Frontal cortex (tissue), 3 donors: ENCODE measurements at regions not wholly inside any gene's neighbourhood (a gene's known extent, or its start where the extent isn't known, plus 50 kb on each side); places are given as distances from the start of the nearest gene placed in this dataset.

Source experiments
- DNase-seq, 2 donors: peaks; one replicate each; pipeline ENCODE4 v3.0.0; 2012; ENCODE audit warnings: low spot score in 2 of 2
- FAIRE-seq: peaks from 2 replicates; lab custom pipeline; 2012; peaks lifted over from hg19 to GRCh38; lab: Jason Lieb, UNC
- donor health status: control.
- donor health status: control.
- donor health status: control.

GRCh38 chr4:152009983-152010709 lies 249.3 kb upstream of the GATB start:
- DNase-seq = no peak
- FAIRE-seq = no peak

- no peak for FAIRE-seq
- DNase-seq = no peak
Measured at GRCh38 chr4:152009031-152009670, 248.3 kb upstream of the GATB start.

DNA sequence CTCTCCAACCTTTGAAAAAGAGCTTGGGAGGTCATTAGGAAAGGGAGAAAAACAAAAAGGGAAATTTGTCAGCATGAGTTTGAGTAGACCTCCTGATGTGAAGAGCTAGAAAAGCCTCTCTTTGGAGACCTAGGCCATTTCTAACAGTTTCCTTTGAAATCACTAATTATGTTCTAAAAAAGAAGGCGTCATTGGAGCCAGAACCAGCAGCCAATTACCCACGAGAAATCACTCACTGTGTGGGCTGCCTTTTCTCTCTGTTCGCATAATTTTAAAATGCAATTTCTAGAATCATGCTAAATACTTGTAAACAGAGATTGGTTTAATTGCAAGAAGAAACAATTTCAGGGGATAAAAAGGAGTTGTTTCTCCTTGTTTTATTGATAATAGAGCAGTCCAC lies 246.3 kb upstream of the GATB start:
- FAIRE-seq = no peak
- DNase-seq = no peak

DNA sequence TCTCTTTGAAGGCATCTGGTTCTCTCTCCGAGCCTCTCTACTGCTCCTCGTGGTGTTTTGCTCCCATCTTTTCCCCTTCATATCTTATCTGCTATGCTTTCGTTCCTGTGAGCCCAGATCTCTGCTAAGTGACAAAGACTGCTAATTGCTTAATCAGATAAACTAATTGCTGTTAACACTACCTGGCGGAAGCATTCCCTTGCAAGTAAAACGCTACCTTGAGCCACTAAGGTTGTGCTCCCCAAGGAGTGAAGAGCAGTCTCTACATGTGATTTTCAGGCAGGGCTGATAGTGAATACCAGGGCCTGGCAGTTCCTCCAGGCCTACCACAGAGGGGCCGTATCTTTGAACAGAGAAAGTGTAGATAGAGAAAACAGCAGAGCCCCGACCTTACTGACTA lies 244.0 kb upstream of the GATB start:
- DNase-seq = no peak
- FAIRE-seq = no peak

DNA sequence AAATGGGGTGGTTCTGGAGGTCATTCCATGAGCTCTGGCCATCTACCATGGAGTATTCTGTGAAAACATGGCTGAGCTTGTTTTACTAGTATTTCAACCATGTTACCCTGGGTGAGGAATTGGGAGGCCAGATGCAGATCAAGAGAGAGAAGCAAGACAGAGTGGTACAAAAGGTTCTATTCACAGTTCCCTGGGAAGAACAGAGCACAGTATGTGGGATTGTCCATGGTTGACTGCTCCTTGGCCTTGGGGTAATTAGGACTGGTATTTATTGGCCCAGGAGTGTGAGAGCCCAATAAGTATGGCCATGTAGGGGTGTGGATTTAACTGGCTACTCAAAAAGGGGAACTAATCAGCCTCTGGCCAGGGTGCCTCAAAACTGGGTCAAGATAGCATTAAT lies 239.7 kb upstream of the GATB start:
- no peak for FAIRE-seq
- no peak for DNase-seq

- no peak for DNase-seq
- FAIRE-seq = no peak
Measured at GRCh38 chr4:151998723-151999122, 237.9 kb upstream of the GATB start.

GRCh38 chr4:151997461-151997860 lies 236.7 kb upstream of the GATB start:
- no peak for FAIRE-seq

DNA sequence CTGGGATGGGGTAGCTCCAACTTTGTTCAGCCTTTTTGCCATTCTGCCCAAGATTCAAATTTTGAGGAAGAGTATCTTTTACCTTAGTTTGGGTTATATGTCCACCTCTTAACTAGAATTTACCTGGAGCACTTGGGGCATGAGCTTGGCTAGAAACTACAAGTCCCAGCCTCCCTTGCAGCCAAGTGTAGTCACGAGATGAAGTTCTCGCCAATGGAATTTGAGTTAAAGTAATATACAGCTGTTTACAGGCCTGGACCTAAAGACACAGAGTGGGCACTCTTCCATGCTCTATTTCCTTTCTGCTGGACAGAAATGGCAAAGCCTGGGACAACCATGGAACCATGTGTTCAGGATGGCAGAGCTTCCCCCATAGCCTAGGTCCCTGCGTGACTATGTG lies 233.6 kb upstream of the GATB start:
- FAIRE-seq (no peak), DNase-seq (no peak)

More at GRCh38 chr4:151997461-151997860, 236.7 kb upstream of the GATB start:
- no peak for DNase-seq

DNA sequence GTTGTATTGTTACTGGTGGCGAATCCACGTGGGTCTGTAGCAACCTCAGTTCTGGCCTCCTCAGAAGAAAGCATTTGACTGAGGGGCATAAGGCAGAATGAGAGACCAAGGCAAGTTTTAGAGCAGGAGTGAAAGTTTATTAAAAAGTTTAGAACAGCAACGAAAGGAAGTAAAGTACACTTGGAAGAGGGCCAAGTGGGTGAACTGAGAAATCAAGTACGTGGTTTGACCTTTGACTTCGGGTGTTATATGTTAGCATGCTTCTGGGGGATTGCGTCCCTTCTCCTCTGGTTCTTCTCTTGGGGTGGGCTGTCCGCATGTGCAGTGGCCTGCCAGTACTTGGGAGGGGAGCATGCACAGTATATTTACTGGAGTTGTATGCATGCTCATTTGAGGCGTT lies 232.7 kb upstream of the GATB start:
- FAIRE-seq (no peak), DNase-seq (no peak)

GRCh38 chr4:151992332-151993154 lies 231.7 kb upstream of the GATB start:
- no peak for FAIRE-seq
- no peak for DNase-seq

- FAIRE-seq (no peak), DNase-seq (no peak)
Measured at GRCh38 chr4:151991884-151992167, 231.0 kb upstream of the GATB start.

- no peak for FAIRE-seq
- no peak for DNase-seq
Measured at GRCh38 chr4:151991001-151991883, 230.4 kb upstream of the GATB start.

DNA sequence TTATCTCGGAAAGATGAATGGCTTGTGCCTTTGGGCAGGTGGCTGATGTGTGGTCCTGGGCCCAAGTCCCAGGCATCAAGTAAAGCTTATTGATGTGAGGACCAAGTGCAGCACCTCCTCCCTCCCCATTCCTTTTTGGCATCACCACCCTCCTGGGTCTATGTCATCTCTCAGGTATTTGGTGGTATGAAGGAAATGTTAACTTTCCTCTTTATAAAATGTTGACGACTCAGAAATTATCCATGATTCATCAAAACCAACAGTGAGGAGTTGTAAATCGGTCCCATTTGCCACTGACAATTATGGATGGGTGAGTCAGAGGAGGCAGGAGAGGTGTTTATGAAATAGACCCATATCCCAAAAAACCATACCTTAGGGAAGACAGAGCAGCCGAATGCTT lies 229.4 kb upstream of the GATB start:
- DNase-seq (no peak), FAIRE-seq (no peak)

DNA sequence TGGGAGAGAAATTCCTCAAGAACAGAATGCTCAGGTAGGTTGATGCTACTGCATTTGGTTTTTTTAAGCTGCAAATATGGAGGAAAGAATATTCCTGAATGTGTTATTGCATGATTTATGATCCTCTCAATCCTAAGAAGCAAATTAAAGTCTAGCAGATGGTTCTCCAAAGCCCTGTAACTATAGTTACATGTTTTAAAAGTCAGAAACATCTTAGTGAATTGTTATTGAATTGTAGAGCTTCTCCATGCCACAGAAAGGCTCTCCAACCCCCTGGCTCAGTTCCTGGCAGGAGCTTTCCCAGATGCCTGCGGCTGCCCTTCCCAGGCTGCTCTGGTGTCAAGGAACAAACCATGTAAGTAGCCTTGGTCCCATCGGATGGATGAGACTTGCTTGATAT lies 227.8 kb upstream of the GATB start:
- FAIRE-seq = no peak

GRCh38 chr4:151987606-151988005 lies 226.8 kb upstream of the GATB start:
- FAIRE-seq = no peak
- DNase-seq = no peak

More for the DNA sequence above, 227.8 kb upstream of the GATB start:
- no peak for DNase-seq

DNA sequence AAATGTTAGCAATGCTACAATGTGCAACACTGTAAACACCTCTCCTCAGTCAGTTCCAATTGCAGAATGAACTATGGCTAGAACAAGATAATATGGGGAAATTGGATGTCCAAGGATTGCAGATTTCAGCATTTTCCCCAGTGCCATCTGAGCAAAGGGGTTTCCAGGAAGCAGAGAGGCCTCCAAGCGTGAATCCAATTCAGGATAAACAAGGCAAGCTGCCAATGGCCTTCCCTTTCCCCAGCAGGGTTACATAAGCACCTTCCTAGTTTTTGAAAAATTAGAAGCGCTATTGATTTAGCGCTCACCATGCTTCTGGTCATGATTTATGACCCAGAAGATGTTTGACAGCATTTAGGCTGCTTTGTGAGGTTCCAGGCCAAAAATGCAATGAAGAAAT lies 223.0 kb upstream of the GATB start:
- FAIRE-seq (no peak), DNase-seq (no peak)

DNA sequence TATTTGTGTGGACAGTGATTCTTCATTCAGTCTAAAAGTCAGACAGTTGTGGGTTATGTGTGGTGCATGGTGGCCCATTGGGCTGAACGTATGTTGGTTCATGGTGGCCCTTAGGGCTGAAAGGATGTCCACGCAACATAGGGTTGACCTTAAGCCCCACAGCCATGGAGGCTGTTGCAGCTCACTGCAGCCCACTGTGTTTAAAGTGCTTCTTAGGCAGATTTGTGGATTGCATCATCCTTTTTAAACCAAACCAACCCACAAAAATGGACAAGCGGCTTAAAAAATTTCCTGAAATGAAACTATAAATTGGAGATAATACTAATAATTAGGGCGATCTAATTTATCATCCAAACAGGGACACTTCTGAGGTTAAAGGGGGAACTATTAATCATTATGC lies 219.0 kb upstream of the GATB start:
- FAIRE-seq = no peak
- no peak for DNase-seq

DNA sequence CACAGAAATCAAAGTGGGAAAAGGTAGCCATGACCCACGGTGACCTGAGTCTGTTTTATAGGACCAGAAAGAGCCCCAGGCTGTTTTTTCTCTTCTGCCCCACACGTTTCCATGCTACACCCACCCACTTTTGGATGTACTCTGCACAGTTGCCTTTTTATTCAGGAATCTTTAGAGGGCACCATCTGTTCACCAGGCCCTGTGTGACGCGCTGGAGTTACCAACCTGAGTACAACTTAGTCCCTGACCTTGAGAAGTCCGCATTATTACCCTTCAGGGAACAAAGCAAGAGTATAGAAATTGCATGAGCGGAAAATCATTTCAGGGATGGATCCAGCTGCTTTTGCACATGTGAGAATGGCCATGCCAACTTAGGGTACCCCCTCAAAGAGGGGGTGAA lies 207.8 kb upstream of the GATB start:
- DNase-seq (no peak), FAIRE-seq (no peak)

- DNase-seq (no peak), FAIRE-seq (no peak)
Measured at GRCh38 chr4:151967074-151967473, 206.3 kb upstream of the GATB start.

GRCh38 chr4:151962138-151962823 lies 201.5 kb upstream of the GATB start:
- FAIRE-seq (no peak), DNase-seq (no peak)
